HG02588 (cell line): ENCODE measurements at regions not wholly inside any gene's neighbourhood (a gene's known extent, or its start where the extent isn't known, plus 50 kb on each side); places are given as distances from the start of the nearest gene placed in this dataset.
"Not testable (repeated sequence)": the region's sequence is repeated elsewhere in the genome, so short reads cannot be mapped to it uniquely, and the experiment has no call there.

Experiments
- ATAC-seq: cut with Tn5 transposase; IDR thresholded peaks from one replicate; pipeline ENCODE4 v1.9.1; 2021; ENCODE audit warnings: mild to moderate bottlenecking, moderate library complexity; ENCODE audit not compliant: unreplicated experiment

DNA sequence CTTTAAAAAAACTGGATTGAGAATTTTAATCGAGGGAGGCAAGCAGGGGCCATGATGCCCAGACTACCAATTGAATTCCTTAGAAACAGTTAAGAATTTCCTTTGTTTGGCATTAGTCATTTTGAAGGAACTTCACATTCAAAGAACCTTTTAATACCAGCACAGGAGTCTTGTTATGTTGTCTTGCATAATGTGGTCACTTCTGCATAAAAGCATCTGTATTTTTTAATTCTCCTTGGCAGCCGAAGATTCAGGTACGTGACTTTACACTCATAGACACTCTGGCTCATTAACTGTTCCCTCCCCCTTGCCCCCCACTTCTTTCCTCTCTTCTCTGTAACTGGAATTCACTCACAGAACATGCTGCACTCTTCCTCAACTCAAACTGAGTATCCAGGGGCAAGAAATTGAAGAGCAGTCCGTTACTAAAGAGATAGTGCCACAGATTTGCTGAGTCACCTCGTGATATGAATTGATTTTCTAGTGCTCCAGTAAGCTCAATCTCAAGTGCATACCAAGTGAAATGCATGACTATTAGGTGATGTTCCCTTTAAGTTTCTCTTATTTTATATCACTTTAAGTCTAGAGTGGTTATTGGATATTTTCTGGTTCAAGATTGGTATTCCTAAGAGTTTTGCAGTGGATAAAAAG is 572.2 kb upstream of the SOX9 start:
- no peak for ATAC-seq

DNA sequence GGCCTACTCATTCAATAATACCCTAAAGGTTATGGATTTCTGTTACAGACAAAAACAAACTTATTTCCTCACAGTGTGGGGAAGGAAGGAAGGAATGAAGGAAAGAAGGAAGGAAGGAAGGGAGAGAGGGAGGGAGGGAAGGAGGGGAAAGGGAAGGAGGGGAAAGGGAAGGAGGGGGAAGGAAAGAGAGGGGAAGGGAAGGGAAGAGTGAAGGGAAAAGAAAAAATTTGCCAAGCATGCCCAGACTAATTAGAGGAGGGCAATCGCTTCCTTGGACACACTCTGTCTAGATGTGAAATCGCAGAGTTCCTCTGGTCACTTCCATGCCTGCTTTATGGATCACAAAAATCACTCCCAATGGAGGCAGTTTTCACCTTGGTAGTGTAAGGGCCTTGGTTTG is 570.1 kb upstream of the SOX9 start:
- no peak for ATAC-seq

DNA sequence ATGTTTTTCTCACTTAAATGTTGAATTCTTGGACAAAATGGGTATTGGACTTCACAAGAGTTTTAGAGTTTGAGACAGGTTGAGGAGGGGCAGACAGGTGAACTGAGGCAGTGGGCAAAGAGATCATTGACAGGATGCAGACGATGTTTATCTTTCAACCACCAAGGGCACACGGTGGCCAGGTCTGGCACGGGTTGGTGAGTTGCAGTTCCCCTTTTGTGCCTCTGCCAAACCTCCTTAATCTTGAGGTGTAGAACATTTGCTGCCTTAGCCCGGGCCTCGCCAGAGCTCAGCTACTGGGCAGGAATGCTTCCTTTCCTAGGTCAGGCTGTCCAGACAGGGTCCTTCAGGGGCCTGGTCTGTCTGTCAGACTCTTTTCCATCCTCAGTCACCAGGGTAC is 567.4 kb upstream of the SOX9 start:
- no peak for ATAC-seq

DNA sequence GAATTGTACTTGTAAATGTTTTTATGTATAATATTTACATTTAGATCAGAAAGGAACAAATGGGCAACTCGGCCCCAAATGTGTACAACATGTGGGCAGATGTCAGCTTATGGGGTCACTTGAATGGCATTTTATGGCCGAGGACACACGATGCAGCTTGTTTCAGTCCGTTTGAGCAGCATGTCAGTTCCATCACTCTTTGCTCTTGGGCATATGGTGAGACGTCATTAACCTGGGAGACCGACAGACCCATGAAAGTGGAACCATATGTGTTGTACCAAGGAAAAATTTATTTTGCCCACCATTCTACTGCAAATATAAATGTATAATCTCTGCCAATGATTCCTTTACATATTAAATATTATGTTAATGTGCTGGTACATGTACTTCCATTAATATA is 561.9 kb upstream of the SOX9 start:
- no peak for ATAC-seq

DNA sequence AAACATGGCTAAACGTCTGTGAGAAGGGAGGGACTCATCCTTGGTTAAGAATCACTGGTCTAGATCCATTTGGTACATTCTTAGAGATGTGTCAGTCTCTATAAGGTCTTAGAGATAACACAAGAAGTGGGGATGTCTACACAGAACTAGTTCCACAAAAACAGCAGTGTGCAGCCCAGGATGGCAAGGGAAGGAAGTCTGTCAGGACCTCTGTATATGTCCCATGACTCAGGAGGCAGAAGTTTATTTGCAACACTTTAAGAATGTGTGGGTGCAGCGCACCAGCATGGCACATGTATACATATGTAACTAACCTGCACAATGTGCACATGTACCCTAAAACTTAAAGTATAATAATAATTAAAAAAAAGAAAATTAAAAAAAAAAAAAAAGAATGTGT is 548.5 kb upstream of the SOX9 start:
- ATAC-seq = no peak

DNA sequence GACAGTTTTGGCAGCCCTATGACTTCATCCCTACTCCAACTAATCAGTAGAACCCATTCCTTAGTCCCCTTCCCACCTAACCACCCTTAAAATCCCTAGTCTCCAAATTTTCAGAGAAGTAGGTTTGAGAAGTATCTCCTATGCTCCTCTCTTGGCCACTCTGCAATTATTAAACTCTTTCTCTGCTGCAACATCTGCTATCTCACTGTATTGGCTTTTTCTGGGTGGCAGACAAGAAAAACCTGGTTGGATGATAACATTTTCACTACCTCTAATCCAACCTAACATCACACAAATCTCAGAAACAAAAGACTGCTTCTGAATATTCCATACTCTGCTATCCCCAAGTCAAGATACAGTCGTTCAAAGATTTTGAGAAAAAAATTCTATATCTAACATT is 542.4 kb upstream of the SOX9 start:
- no peak for ATAC-seq

DNA sequence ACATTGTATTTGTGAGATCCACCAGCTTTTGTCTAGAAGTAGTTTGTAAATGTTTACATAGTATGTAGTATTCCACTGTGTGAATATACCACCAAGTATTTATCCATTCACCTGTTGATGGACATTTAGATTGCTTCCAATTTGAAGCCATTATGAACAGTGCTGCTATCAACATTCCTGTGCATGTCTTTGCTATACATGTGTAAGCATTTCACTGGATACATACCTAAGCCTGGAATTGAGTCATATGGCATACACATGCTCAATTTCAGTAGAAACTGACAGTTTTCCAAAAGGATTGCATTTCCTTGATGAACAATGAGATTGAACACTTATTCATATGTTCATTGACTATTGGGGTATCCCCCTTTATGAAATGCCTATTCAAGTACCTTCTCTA is 540.6 kb upstream of the SOX9 start:
- ATAC-seq = no peak

DNA sequence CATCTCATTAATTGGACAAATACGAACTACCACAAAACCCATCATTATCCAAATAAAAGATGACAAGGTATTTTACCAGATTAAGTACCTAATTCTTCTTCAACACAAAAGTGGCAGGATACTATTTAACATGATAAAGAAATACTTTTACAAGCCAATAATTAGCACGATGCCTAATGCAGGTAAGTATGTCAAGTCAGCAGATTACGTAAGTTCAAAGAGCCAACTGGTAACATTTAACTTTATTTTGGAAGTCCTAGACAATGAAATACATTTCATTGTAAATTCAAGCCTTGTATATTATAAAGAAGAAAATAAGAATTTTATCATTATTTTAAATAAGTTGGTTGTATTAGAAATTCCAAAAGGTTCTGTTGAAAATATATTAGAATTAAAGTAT is 535.3 kb upstream of the SOX9 start:
- ATAC-seq = no peak

DNA sequence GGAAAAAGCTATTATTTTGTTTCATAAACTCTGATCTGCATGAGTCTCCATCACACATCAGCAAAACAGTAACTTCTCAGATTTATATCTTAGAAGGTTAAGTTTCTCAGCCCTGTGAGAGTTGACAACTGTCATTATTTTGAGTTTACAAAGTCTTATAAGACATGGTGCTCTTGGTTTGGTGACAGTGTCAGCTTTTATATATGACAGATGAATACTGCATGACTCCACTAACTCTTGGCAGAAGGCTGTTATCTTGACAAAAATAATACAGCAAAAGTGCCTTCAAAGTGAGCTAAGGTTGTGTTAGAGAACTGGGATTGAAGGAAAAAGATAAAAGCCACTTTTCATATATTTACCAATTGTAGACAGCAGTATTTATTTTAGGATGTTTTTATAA is 528.4 kb upstream of the SOX9 start:
- no peak for ATAC-seq

DNA sequence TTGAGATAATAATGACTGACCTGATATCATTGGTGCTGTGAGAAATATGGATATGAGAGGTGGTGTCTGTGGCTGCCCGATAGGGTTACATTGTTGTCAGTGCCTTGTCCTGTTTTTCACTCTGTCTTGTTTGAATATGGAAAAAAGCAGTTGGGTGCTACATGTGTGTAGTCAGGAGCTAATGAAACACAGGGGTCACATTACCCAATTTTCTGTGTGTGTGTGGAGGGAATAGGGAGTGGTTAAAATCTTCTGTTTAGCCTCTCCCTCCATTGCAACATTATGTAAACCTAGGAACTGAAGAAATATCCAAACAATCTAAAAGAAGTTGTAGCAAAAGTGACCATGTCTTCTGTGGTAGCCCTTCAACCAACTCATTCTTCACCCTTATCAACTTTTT is 527.7 kb upstream of the SOX9 start:
- no peak for ATAC-seq

DNA sequence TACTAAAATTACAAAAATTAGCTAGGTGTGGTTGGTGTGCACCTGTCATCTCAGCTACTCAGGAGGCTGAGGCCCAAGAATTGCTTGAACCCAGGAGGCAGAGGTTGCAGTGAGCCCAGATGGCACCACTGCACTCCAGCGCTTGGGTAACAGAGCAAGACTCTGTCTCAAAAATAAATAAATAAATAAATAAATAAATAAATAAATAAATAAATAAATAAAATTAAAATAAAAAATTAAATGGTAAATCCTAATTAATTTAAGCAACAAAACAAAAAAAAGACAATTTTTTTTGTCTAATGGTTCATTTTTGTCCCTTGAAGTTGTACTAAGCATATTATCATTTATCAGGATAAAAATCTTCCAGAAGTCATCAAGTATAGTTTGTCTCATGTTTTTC is 521.2 kb upstream of the SOX9 start:
- not testable (repeated sequence) for ATAC-seq

DNA sequence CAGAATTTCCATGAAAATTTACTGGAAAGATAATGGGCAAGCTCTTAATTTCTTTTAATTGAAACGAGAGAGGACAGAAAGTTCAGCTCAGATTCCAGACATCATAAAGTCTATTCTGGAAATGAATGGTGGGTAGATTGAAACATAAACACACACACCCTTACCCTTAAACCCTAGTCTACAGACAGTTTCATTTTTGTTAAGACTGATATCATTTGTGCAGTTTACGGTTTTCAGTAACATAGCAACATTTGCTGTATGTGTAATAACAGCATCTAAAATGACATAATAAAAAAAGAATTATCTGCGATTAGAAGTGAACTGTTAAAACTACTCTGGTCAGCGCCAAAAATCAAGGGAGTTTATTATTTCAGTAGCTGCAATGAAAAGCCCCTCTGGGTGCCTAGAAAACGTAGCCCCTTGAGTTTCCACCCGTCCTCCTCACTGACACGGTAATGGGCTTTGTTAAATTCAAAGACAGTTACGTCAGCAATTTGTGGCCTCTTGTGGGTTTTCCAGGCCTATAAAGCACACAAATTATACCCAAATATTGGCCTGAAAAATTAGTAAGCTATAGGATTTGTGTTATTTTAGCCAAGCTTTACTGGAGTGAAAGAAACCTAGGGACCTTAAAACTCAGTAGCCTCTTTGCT is 520.6 kb upstream of the SOX9 start:
- no peak for ATAC-seq

DNA sequence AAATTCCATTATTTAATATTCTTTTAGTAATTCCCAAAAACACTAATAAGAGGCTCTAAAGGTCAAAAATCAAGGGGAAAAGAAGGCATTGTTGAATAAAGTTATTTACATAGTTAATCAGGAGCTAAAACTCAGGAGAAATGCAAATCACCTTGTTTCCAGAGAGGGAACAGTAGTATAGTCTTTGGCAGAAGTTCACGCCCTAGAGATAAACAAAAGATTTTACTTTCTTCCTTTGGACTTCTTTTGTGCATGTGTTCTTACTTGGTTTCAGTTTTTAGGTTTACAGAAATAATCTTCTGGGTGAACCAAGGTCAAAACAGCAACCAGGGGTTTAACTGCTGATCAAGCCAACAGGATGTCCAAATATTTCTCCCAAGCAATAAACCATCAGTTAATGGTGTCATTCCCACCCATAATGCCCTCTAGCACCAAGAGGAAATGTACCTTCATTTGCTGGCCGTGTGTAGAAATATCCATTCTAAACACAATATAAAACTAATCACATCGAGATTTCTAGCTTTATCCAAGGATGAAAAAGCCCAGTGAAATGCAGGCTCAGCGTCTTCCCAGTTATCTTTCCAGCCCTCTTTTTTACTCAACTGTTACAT is 518.8 kb upstream of the SOX9 start:
- no peak for ATAC-seq

DNA sequence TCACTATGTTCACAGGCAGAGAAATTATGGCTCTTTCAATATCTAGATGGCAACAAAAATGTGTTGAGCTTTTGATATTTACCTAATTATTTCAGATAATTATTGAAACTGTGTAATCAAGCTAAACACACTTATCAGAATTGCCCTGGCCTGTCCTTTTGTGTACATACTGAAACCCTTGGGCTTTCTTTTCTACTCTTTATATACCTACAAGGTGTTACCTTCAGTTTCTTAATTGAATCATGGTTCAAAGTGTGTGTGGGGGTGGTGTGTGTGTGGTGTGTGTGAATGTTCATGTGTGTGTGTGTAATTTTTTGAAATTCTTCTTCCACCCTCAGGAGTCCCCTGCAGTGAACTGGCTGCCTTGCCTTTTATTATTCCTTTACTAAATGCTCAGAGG is 506.8 kb upstream of the SOX9 start:
- ATAC-seq = no peak

DNA sequence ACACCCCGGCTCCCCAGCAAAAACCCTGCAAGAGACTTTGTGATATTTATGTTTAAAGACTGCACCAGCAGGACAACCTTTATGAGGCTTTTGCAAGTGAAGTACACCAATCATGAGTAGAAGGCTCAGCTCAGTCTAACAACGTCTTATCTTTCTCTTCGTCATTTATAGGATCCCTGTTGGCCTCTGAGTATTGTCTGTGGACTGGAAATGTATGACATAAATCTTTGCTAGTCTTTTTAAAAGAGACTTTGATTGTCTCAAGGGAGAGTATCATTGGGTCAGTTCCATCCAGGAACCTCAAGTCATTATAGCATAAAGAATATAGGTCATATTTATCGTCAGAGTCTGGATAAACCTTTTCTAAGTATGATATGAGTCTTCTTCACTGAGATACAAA is 505.0 kb upstream of the SOX9 start:
- ATAC-seq = no peak

DNA sequence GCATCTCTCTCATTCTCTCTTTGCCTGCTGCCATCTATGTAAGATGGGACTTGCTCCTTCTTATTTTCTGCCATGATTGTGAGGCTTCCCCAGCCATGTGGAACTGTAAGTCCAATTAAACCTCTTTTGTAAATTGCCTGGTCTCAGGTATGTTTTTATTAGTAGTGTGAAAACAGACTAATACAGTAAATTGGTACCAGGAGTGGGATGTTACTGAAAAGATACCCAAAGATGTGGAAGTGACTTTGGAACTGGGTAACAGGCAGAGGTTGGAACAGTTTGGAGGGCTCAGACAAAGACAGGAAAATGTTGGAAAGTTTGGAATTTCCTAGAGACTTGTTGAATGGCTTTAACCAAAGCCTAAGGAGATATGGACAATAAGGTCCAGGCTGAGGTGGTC is 503.1 kb upstream of the SOX9 start:
- ATAC-seq = not testable (repeated sequence)

DNA sequence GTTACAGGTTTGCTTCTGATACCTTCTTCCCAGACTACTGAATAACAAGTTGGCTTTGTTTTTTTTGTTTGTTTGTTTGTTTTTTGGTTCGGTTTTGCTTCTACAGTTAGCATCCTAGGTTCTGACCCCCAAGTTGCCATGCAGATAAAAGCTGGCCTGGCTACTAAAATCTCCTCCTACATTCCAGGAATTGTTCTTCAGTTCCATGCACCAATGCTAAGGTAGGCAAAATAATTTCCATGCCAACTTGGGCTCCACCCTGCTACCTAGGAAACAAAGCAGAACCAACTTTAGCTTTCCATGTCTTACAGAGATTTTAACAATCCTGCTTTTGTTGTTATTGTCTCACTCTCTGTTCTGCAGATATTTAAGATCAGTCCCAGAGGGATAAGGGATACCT is 495.5 kb upstream of the SOX9 start:
- ATAC-seq = no peak

DNA sequence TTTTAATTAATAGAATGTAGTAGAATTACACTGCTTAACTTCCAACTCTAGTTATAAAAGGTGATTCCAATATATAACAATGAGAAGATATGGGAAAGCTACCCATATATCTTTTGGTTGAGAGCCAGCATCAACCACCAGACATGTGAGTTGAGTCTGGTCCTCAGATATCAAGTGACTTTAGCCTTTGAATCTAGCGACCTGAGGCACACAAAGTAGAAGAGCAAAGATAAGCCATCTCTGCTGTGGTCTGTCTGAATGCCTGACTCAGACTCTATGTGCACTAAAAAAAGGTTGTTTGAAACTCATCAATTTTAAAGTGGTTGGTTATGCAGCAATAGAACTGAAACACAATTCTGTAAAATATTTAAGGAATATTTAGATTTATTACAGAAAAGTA is 492.5 kb upstream of the SOX9 start:
- no peak for ATAC-seq

DNA sequence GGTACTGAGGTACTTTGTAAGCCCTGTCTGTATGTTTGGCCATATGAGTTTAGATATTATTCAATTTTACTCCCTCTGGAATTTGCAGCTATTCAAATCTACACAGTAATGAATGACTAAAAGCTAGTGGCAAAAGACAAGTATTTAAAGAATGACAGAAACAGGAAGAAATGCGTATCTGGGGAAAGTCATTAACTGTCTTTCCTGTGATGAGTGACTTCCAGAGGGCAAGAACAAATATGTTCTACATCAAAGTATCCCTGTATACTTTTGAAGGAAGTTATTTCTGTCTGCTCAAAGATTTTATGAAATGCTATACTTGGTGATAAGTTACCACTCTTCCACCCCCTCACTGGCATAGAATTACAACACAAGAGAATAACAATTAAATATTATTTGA is 489.3 kb upstream of the SOX9 start:
- ATAC-seq = no peak

DNA sequence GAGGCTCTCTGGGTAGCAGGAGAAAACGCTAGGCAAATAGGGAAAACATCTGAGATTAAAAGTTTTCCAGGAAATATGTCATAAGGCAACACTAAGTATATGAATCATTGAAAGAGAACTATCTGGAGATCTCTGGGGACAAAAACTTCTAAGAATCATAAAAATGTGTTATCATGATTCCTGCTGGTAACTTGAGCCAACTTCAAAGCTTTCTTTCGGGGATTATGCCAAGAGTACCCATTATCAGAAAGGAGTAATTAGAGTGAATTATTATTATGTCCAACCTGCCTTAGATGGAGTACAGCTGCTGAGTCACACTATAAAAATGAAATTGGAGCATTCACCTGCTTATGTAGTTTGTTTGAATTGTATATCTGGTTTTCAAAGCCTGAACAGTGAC is 488.5 kb upstream of the SOX9 start:
- no peak for ATAC-seq

DNA sequence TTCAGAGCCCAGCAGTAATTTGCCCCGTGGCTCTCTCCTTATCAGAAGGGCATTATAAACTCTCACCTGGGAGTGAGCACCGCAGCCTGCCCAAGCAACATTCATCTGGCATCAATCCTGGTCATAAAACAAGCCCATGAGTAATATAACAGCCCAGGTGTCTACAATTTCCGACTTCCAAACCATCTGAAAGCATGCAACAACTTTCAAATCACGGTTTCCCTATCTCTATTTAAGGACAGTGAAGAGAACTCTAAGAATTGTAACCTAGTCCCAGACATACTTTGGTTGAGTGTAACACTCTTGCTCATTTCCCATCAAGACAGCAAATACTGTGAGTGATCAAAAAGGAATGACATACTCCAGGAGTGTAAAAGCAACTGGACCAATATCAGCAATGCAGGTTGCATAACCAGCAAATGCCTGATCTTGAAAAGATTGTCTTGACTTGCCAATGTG is 487.4 kb upstream of the SOX9 start:
- ATAC-seq = no peak

DNA sequence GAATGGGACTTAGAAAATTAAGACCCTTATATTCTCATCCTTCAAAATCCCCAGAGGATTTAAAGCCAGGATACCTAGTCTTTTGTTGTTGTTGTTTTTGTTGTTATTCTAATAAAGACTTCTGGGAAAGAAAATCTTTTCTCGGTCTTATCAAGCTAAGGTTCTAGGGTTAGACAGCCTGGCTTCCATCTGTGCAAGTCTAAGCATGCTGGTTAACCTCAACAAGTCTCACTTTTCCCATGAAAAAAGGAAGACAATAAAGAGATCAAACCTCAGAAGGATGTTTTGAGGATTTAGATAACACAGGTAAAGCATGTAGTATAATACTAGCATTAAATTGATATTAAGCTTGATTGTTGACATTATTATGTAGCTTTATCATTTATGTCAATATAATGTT is 486.4 kb upstream of the SOX9 start:
- ATAC-seq = no peak

DNA sequence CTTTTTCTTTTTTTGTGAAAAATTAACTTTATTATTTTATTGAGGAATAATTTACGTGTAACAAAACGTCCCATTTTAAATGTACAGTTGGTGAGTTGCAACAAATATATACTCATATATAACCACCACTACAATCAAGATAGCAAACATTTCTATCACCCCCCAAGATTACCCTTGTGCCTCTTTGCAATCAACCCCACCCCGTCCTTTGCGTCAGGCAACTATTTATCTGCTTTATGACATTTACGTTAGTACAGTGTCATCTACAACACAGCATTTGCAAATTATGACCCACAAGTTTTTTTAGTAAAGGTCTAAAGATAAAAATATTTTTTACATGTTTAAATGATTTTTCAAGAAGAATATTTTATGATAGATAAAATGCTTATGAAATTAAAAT is 485.6 kb upstream of the SOX9 start:
- no peak for ATAC-seq
